ENCODE measurements at regions not wholly inside any gene's neighbourhood (a gene's known extent, or its start where the extent isn't known, plus 50 kb on each side); places are given as distances from the start of the nearest gene placed in this dataset.

DNA sequence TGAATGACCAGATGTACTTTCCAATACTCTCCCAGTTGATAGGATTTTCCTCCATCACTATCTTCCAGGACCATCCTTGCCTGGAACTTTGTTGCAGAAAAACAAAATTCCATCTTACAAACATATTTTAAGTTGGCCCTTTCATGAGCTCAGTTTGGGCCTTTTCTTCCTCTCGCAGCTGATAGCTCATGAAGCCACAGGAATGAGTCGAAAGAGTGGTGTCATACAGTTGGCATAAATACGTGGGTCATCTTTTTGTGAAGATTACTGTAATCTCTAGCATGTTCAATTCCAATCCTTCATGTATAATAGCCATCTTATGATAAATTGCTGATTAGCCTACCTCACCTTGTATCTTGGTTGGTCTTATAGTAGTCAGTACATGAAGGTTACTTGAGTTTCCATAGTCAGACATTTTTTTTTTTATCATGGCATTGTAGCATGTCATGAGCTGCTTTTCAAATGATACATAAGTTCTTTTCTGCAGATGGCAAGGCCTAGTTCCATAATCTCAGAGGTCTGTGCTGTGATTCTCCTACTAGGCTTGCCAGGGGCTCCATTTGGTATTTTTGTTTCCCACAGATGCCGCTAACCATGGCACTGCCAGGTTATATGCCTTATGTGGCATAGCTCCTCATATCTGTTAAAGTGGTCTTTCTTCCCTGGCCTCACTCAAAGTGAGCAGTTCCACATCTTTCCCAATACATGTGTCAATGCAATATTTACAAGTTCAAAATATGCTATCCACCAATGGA lies 380.6 kb upstream of the DCN start:
- DNase-seq = no peak

DNA sequence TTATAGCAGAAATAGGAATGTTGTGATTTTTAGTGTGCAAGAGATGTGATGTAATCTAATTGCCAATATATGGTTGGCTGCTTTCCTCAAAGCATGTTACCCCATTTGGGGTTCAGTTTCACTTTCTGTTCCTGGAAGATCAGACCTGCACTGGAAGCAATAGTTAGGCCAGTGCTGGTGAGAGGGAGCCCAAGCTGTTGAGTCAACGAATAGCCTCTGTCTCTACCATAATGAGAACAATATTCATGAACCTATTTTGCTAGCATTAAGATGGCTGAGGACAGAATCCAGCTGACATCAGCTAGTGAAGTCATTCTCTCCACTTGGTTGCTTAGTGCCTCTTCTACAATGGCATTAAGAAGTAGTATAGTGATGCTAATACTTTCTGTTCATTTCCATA lies 379.9 kb upstream of the DCN start:
- DNase-seq = no peak

DNA sequence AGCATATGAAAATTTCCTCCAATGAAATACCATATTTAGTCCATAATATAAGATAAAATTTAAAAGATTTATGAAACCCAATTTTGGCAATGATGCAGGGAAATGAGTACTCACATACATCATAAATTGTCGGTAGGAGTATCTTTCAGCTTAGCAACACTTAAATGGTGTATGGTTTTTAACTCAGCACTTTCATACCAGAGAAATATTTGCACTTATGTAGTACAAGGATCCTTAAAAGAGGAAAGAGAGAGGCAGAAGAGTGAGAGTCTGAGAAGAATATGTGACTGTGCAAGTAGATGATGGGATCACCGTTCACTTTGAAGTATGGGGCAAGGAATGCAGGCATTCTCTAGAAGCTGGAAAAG lies 379.3 kb upstream of the DCN start:
- DNase-seq = no peak

DNA sequence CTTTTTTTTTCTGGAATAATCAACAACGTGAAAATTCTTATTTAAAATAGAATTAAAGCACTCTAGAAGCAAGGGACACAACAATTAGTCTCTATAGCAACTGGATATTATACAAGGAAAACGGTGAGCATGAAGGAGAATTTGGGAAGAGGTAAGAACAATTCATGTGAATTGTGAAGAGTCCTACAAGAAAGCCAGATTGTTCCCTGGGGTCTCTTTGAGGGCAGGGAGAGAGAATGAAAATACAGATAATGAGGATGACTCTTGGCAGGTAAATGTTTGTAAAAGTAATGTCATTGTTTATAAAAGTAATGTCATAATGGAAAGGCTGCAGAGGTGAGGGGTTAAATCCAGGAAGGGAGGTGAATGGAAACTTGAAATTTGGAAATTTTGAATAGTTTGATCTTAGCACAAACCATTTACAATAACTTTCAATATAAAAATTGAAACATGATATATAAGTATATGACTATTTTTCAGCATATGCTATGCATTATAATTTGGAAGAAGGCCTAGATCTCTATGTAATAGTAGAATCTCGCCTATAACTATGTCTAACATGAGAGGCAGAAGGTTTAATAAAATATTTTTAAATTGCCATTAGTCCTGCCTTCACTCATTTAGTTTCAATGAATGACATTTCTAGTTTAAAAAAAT lies 378.8 kb upstream of the DCN start:
- no peak for DNase-seq

DNA sequence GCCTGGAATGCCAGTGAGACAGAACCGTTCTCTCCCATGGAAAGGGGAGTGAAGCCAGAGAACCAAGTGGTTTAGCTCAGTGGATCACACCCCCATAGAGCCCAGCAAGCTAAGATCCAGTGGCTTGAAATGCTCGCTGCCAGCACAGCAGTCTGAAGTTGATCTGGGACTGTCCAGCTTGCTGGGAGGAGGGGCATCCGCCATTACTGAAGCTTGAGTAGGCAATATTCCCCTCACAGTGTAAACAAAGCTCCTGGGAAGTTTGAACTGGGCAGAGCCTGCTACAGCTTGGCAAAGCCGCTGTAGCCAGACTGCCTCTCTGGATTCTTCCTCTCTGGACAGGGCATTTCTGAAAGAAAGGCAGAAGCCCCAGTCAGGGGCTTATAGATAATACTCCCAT lies 374.3 kb upstream of the DCN start:
- no peak for DNase-seq

DNA sequence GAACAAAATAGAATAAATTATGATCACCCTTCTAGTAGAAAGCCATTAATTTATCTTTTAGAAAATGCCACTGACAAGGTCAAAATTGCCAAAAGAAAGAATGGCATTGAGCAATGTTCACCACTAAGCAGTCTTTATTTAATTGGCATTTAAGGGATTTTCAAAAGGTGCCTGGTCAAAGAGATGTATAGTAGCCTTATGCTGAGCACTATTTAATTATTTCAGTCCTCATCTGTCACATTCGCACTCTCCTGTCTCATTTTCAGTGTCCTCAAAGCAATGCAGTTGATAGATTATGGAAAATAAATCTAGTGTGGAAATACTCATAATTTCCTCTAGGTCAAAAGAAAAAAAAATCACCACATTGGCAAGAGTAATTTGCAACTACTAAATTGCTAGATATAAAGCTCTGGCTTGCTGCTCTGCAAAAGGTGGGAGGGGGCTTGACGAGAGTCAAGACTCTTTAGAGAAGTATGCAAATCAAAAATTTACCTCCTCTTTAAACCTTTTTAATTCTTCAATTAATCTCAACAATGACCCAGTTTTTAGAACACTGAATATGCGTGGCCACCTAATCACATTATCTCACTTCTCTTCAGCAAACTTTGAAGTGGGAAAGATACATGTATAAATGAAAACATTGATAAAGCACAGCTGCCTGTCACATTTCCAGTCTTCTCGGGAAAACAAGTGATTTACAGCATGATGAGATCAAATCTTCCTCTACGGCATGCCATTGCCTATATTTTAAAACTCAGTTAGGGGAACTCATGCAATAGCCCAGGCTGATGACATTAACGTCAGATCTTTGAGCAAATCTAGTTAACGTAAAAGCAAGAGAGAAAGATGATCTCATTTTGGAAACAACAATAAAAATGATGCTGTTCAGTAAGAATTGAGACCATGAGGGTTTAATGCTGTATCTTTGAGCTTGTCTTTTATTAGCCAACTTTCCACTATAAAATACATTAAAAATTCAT lies 373.1 kb upstream of the DCN start:
- DNase-seq = no peak

DNA sequence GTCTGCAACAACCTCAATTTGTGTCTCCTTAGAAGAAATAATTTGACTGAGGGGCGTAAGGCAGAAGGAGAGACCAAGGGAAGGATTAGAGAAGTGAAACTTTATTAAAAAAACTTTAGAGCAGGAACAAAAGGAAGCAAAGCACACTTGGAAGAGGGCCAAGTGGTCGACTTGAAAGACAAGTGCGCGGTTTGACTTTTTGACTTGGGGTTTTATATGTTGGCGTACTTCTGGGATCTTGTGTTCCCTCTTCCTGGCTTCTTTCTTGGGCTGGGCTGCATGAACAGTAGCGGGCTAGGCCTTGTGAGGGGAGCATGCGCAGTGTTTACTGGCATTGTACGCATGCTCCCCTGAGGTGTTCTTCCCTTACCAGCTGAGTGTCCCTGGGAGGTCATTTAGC lies 369.3 kb upstream of the DCN start:
- DNase-seq = no peak

DNA sequence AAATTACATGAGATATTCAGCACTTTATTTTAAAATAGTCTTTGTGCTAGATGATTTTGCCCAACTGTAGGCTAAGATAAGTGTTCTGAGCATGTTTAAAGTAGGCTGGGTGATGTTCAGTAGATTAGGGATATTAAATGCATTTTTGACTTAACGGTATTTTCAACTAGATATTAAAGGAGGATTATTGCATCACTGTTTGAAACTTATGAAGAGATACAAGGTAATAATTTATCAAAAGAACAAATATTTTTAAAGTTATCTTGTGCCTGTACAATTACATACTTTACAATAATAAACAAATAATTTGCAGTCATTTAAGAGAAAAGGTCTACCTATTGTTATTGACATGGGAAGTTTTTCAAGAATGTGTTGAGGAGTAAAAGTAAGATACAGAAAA lies 368.6 kb upstream of the DCN start:
- DNase-seq = no peak

DNA sequence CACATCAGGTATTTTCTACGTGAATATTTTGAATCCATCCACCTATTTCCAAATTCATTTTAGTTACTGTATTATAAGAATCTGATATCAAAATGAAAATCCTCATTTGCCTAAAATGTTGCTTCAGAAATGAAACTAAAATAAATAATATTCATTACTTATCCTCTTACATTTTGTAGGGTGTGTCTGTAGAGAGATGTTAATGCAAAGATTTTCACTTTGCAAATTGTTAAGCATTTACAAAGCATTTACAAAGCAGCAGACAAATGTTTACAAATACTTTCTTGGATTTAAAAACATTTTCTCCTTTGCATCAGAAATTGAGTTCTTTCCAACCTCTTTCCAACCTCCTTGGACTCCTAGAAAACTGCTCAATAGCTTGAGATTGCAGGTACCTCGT lies 360.0 kb upstream of the DCN start:
- DNase-seq = no peak

DNA sequence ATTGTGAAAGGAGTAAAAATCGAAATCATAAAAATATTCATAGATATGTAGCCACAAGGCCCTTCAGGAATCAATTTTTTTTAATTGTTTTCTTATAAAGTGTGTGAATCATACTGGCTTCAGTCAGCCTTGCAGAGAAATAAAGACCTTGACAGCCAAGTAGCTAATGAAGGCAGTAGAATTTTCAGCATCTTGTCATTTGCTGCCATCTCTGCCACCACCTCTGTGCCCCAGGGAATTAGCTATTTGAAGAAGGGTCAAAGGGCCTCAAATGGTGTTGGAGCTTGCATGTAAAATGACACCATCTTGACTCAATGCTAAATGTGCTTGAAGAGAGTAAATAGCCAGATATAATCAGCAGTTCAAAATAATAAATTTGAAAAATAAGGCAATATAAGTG lies 359.4 kb upstream of the DCN start:
- DNase-seq = no peak

DNA sequence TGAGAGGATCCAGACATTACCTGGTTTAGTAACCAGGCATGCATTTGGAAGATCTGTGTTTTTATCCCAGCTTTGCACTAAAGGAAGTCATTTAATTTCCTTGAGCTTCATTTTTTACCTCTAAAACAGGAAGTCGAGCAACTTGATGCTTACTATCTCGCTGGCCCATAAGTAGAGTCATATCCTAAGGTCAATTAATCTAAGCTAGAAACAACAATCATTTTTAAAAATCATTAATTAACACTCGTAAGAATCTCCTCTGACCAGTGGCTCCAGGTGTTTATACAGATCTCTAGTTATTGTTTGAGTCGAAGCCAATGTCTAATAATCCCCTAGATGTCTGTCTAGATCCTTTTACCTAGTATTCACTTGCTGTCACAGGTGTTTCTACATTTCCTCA lies 355.8 kb upstream of the DCN start:
- DNase-seq = no peak

DNA sequence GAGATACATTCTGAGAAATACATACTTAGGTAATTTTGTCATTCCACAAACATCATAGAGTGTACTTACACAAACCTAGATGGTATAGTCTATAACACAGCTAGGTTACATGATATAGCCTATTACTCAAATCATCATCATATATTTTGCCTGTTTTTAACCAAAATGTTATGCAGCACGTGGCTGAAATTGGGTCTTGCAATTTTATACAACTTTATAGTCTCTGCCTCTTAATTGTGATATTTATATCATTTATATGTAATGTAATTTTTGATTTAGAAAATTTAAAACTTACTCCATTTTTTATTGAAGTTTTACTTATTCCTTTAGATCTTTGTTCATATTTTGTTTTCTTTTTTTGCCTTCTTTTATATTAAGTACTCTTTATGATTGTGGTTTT lies 350.7 kb upstream of the DCN start:
- no peak for DNase-seq

DNA sequence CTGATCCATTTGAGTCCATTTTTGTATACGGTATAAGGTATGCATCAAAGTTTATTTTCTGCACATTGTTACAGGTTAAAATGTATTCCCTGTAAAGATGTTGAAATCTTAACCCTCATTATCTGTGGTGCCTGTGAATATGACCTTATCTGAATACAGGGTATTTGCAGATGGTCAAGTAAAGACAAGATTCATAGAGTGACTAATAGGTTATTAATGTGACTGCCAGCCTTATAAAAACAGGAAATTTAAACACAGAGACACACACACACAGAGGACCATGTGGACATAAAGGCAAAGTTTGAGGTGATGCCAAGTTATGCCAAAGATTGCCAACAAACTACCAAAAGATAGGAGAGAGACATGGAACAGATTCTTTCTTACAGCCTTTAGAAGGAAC lies 347.2 kb upstream of the DCN start:
- DNase-seq = no peak

DNA sequence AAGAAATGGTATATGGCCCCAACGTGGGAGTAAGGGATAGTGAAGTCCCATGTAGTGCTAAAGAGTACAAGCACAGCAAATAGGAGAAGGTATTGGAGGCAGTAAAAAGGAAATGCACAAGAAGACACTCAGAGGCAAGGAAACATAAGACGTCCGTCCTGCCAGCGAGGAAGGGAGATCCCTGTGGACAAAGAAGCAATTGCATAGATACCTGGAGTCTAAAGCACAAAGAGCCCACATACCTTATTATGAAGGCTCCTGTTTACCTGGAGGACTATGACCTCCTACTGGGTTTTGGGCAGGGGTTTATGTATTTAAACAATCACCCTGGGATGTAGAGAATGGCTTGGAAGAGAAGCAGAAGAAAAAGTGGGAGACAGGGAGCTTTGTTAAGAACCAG lies 341.2 kb upstream of the DCN start:
- DNase-seq = no peak

DNA sequence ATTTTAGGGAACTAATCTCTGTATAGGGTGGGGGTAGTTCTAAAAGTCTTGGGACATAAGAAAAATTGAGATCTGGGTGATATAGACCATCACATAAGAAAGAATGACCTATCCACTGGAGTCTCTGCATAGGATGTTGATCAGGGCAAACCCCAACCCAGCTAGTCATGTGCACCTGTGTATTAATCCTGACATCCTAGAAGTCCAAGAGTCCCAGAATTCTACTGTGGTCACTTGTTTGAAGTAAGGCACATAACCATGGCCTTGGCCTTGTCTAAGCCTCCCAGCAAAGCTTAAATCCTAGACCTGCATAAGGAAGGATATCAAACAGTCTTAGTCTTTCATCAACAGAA lies 334.1 kb upstream of the DCN start:
- no peak for DNase-seq

DNA sequence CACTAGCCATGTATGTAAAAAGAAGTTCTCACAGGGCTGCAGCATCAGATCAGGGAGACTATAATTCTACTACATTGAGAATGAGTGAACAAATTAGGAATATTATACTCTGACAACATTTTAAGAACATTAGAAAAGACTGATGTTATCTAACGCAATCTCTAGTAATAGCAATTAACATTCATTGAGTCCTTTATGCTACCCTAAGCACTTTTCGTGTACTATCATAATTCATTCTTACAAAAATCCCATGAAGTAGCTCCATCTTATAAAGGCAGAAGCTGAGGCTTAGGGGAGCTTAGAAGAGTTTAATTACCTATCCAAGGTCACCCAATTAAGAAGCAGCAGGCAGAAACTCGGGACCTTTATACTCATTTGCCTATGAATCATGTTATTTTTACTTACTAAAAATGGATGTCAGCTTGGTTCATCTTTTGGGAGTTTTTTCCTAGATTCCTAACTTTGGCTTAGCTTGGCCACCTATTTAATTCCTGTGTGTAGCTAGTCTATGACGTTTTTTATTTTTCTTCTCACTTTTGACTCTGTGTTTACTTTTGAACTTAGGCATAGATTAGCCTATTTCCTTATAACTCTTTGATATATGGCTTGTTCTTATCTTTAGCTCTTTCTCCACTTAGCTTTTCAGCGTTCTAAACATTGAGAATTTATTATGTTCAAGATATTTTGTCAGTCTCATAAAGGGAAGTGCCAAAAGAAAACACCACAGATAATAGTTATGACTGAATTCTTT lies 333.5 kb upstream of the DCN start:
- no peak for DNase-seq

DNA sequence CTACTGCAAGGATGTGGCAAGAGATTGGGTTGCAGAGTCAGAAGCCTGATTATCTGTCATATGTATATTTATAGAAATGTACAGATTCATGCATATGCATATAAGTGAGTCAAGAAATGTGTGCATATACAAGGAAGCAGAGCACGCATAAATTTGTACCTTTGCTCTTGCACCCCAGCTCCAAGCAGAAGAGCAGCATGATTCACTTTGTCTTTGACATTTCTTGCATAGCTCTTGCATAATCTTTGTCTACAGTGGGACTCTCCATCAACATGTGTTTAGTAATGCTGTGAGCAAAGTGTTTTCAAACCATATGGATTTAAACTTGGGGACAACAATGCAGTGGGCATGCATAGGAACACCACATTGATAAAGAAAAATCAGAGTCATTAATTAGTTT lies 330.7 kb upstream of the DCN start:
- no peak for DNase-seq

DNA sequence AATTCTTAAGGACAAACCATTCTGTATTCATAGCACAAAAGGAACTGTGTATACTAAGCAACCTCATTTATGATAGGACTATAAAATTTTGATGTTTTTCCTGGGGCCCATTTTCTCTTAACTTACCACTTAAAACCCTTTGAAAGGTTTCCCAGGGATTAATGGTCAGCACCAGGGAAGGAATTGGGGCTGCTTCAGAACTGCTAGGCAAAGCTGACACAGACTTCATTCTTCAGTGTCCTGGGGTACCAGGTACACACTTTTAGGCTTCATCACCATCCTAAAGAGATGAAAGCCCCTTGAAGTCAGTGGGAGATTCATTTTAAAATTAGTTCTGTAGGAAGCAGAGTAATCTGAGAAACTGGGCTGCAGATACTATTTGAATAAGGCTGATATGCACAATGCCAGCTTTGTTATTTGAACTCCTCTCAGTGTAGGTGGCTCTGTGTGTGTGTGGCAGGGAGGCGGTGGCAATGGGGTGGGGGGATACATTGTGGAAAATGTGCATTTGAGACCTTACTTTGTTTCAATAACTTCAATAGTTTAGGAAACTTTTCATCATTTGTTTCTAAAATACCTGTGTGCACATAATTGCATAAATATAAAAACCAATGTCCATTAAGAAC lies 329.3 kb upstream of the DCN start:
- no peak for DNase-seq

DNA sequence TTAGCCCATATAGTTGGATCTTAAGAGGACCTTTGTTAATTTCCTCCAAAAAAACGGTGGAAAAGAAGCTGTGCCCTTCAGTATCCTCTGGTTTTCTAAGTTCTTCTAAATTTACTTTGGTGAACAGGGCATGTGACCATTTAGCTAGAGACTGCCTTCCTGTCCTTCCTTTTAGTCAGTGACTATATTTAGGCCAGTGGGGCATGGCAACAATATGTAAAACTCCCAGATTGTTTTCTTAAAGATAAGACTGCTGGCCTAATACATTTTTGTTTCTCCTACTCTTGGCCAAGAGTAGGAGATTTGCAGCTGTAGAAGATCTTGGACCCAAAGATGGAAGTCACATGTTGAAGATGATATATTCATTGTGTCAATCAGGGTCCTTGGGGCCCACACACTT lies 325.1 kb upstream of the DCN start:
- no peak for DNase-seq

DNA sequence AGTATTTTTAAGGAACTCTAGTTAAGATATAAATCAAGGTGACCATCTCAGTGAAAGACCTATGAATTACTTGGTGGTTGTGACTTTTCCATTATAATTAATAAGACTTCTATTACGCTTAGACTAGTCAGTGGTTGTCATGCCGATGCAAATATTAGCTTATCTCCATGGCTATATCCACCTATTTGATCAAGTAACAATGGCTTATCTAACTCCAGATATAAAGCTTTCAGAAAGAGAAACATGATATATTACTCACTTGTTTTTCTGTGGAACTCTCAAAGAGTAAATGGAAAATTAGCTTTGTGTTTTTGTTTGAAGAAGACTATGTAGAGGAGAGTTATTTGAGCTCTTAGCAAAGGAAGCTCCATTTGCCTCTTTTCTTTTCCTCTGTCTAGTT lies 323.8 kb upstream of the DCN start:
- DNase-seq = peak; percentile 43

DNA sequence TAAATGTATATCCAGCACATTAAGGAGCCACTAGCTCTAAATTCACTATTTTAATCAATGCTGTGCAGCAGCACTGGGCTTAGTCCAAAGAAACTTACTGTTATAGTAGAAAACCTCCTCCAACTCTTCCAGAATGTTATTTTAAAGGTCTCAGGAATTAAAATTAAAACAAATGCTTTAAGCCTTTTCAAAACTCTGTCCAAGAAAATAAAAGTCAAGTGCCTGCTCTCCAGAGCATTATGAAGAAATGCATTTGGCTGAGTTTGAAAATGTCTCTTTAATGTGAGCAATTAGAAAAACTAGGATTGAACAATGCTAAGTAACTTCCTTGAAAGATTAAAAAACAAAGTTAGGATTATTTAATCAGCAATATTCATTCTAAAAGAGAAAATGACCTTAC lies 322.4 kb upstream of the DCN start:
- DNase-seq = no peak

DNA sequence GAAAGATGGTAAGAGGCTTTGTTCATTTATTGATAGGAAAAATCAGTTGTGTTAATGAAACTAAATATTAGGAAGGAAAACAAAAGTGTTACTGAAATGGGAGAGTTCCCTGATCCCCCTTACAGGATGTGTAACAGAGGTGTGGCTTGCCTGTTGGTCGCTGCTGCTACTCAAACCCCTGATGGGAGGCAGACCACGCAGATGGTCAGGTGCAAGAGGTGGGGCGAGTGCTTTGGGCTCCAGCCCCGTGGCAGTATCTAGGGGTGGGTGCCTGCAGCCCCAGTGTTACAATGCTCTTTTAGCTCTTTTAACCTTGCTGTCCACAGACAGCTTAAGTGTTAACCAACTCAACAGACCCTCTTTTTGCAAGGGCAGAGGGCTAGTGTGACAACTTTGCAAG lies 319.6 kb upstream of the DCN start:
- no peak for DNase-seq

DNA sequence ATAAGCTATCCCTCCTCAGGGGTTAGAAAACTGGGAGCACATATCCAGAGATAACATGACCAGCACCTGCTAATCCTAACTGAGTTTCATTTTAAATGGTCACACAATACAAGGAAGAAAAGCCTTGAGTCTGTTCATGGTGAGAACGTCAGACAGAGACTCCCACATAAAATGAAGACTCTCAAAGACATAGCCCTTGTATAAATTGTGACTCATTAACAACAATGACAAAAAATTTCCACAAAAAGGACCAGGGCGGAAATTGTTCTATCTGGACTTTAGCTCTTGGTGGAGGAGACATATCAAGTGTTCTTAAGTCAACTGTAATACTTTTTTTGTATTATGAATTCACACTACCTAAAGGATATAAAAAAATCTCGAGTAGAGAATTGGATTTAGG lies 313.7 kb upstream of the DCN start:
- no peak for DNase-seq
